GM12878 (cell line): ENCODE measurements at regions not wholly inside any gene's neighbourhood (a gene's known extent, or its start where the extent isn't known, plus 50 kb on each side); places are given as distances from the start of the nearest gene placed in this dataset.

Experiments
- ATAC-seq: fragments of 200-7000 bp; cut with Tn5 transposase; 3 replicates; pipeline ENCODE4 v1.9.1; 2020; ENCODE audit warnings: mild to moderate bottlenecking, moderate library complexity
- BruUV-seq: library from RNA; stranded (reverse); fragments of 400-500 nt; replicated peaks from 2 replicates; lab custom pipeline; 2021; lab: Mats Ljungman, UMichigan
- CTCF ChIA-PET: fragments of 300-600 bp; sonication (Branson Sonifier 250); formaldehyde crosslinking; extraction: SDS; loops from one replicate; lab custom pipeline; 2021; ENCODE audit warnings: inconsistent platforms; lab: Yijun Ruan, JAX
- POLR2A ChIA-PET: fragments of 350-600 bp; formaldehyde crosslinking; extraction: SDS; loops from one replicate; lab custom pipeline; 2021; ENCODE audit warnings: inconsistent platforms; lab: Charles Lee
- RAD21 ChIA-PET: fragments of 300-600 bp; sonication (Branson Sonifier 250); formaldehyde crosslinking; loops from one replicate; lab custom pipeline; 2023; ENCODE audit warnings: antibody characterized with exemption; ENCODE audit not compliant: unreplicated experiment; lab: Charles Lee
- SMC1A ChIA-PET: fragments of 300-600 bp; sonication (Branson Sonifier 250); formaldehyde crosslinking; loops from one replicate; lab custom pipeline; 2023; ENCODE audit not compliant: unreplicated experiment, uncharacterized antibody; lab: Charles Lee
- DNase-seq: peaks from one replicate; pipeline ENCODE4 v3.0.0-alpha.2; 2011; ENCODE audit warnings: low read depth, low spot score
- FAIRE-seq: peaks from 3 replicates; lab custom pipeline; 2011; peaks lifted over from hg19 to GRCh38; lab: Jason Lieb, UNC
- H2AFZ ChIP-seq: 2 replicates; pipeline ENCODE4 v1.6.0; 2011; ENCODE audit warnings: low read depth, low read length, control low read depth; ENCODE audit not compliant: control insufficient read depth
- H3K27ac ChIP-seq: 2 replicates; pipeline ENCODE4 v1.5.1; 2011; ENCODE audit warnings: control low read depth; ENCODE audit not compliant: control insufficient read depth, insufficient read depth
- H3K27me3 ChIP-seq, 2 experiments: replicated peaks in 1 of 2; 2 replicates each; pipeline versions ENCODE4 v1.6.0 to v1.6.1; 2011; ENCODE audit warnings: low read length in 1 of 2; ENCODE audit not compliant: control insufficient read depth in 2 of 2, insufficient read depth in 2 of 2
- H3K36me3 ChIP-seq, 2 experiments: 2 replicates each; pipeline ENCODE4 v1.5.1; 2011; ENCODE audit warnings: low read length in 1 of 2; ENCODE audit not compliant: control insufficient read depth in 2 of 2, insufficient read depth in 2 of 2
- H3K4me1 ChIP-seq: 2 replicates; pipeline ENCODE4 v1.6.1; 2011; ENCODE audit warnings: mild to moderate bottlenecking, low read length, moderate library complexity, mixed read lengths; ENCODE audit not compliant: control insufficient read depth, insufficient read depth
- H3K4me2 ChIP-seq: 2 replicates; pipeline ENCODE4 v1.6.0; 2011; ENCODE audit warnings: control low read depth; ENCODE audit not compliant: control insufficient read depth, insufficient read depth
- H3K4me3 ChIP-seq: fragments of 200-600 bp; sonication (generic); 2 replicates; pipeline ENCODE4 v1.5.1; 2016
- H3K79me2 ChIP-seq: 2 replicates; pipeline ENCODE4 v1.6.0; 2011; ENCODE audit warnings: low read length; ENCODE audit not compliant: control insufficient read depth, insufficient read depth
- H3K9ac ChIP-seq: 2 replicates; pipeline ENCODE4 v1.8.0; 2011; ENCODE audit warnings: low read length, control low read depth, mixed read lengths; ENCODE audit not compliant: control insufficient read depth, insufficient read depth
- H3K9me3 ChIP-seq: replicated peaks from 3 replicates; pipeline ENCODE4 v1.5.1; 2011; ENCODE audit warnings: mild to moderate bottlenecking, low read length; ENCODE audit not compliant: control insufficient read depth, insufficient read depth
- H4K20me1 ChIP-seq: 2 replicates; pipeline ENCODE4 v1.6.0; 2011; ENCODE audit not compliant: control insufficient read depth, insufficient read depth
- ASH2L ChIP-seq: fragments of 300-600, 200-600 bp; sonication (generic); IDR thresholded peaks from 2 replicates; pipeline ENCODE4 v1.6.1; 2017; ENCODE audit warnings: low read depth, mild to moderate bottlenecking, borderline replicate concordance
- IKZF1 ChIP-seq: fragments of 450-650 bp; conservative IDR thresholded peaks from 2 replicates; pipeline ENCODE4 v1.6.1; 2017; ENCODE audit warnings: antibody characterized with exemption, mild to moderate bottlenecking
- IKZF2 ChIP-seq, 2 experiments: fragments of 450-650 bp; IDR thresholded peaks; 2 replicates each; pipeline ENCODE4 v1.6.1; 2017; ENCODE audit warnings: mild to moderate bottlenecking in 2 of 2, moderate library complexity in 2 of 2
- MTA2 ChIP-seq: fragments of 450-650 bp; IDR thresholded peaks from 2 replicates; pipeline ENCODE4 v1.6.1; 2016; ENCODE audit warnings: low read depth, mild to moderate bottlenecking, moderate library complexity
- NFXL1 ChIP-seq: fragments of 450-650 bp; IDR thresholded peaks from 2 replicates; pipeline ENCODE4 v1.6.1; 2017; ENCODE audit warnings: antibody characterized with exemption, mild to moderate bottlenecking, borderline replicate concordance
- POU2F2 ChIP-seq: IDR thresholded peaks from 3 replicates; pipeline ENCODE4 v1.6.1; 2011; ENCODE audit warnings: low read depth, mild to moderate bottlenecking, low read length, borderline replicate concordance
- RB1 ChIP-seq: fragments of 450-650 bp; formaldehyde crosslinking; IDR thresholded peaks from 2 replicates; pipeline ENCODE4 v1.6.1; 2017; ENCODE audit warnings: mild to moderate bottlenecking, borderline replicate concordance
- RELA ChIP-seq: fragments of 450-650 bp; IDR thresholded peaks from 2 replicates; pipeline ENCODE4 v1.8.0; 2014; ENCODE audit warnings: borderline replicate concordance; ENCODE audit not compliant: partially characterized antibody
- SMARCA5 ChIP-seq: fragments of 450-650 bp; IDR thresholded peaks from 2 replicates; pipeline ENCODE4 v1.6.1; 2017; ENCODE audit warnings: mild to moderate bottlenecking
- TCF7 ChIP-seq: IDR thresholded peaks from 2 replicates; pipeline ENCODE4 v1.6.1; 2014; ENCODE audit warnings: antibody characterized with exemption, borderline replicate concordance
- YBX1 ChIP-seq: fragments of 450-650 bp; IDR thresholded peaks from 2 replicates; pipeline ENCODE4 v1.6.1; 2016; ENCODE audit warnings: antibody characterized with exemption
- ZNF207 ChIP-seq: fragments of 450-650 bp; IDR thresholded peaks from 2 replicates; pipeline ENCODE4 v1.6.1; 2014; ENCODE audit warnings: antibody characterized with exemption, mild to moderate bottlenecking, borderline replicate concordance
- ZNF24 ChIP-seq: fragments of 450-650 bp; IDR thresholded peaks from 2 replicates; pipeline ENCODE4 v1.6.1; 2017; ENCODE audit warnings: antibody characterized with exemption, mild to moderate bottlenecking
- ZNF622 ChIP-seq: fragments of 450-650 bp; IDR thresholded peaks from 2 replicates; pipeline ENCODE4 v1.6.1; 2017; ENCODE audit warnings: mild to moderate bottlenecking, inconsistent platforms
- ZZZ3 ChIP-seq: IDR thresholded peaks from 2 replicates; pipeline ENCODE4 v1.6.1; 2011; ENCODE audit warnings: low read depth; ENCODE audit not compliant: control insufficient read depth, insufficient read length
- WGBS: methylation state at CpG from one replicate; pipeline ENCODE4 v1.1.6; 2016; ENCODE audit warnings: low lambda C conversion rate; ENCODE audit not compliant: insufficient replicate concordance, insufficient coverage; ENCODE audit errors: missing lambda C conversion rate; 5-methylcytosine and 5-hydroxymethylcytosine counted together
- in situ Hi-C: fragments of 300-500 bp; cut with MboI; formaldehyde crosslinking; loops from 9 replicates; pipeline ENCODE4 v1.14.3; 2018; ENCODE audit warnings: mixed read lengths
- intact Hi-C: fragments of 100-400 bp; cut with micrococcal nuclease; formaldehyde crosslinking; loops from one replicate; pipeline ENCODE4 v1.14.2; 2022; ENCODE audit not compliant: unreplicated experiment
- TF ChIP-seq, protein P1 (sequence below): IDR thresholded peaks from 2 replicates; pipeline ENCODE4 v1.6.1; 2011; ENCODE audit warnings: borderline replicate concordance, low read depth, mild to moderate bottlenecking, moderate library complexity, mixed read lengths, low read length; ENCODE audit not compliant: insufficient read depth; ENCODE audit errors: extremely low read length
- TF ChIP-seq, protein P2 (sequence below): fragments of 450-650 bp; formaldehyde crosslinking; IDR thresholded peaks from 2 replicates; pipeline ENCODE4 v1.4.0; 2022; ENCODE audit warnings: mild to moderate bottlenecking, moderate library complexity

DNA sequence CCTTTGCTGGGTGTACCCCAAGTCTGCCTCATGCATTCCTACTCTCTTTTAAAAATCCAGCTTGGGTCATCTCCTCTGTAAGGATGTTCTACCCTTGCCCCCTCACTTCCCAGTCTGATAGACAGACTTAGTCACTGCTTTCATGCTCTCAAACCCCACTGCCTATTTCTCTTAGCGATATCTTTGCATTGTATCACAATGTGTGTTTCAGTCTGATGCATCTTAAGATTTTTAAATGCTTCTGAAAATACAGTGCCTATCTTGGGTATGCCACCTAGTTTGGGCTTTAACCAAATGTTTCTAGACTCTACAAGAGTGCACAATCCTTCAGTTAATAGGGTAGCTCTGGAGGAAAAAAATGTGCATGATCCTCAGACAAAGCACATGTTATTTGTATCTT is 97.8 kb downstream of the SNX18 start:
- Histone ChIP-seq H3K9me3 (no peaks in the 10 kb centered on the region; the same call in 2 of the 3 replicates), H3K4me1 (peaks cover under 1% of the 10 kb centered on the region), H3K27ac (no peak overlapping the region), H4K20me1 (no peaks in the 10 kb centered on the region), H3K36me3 (no peaks in the 10 kb centered on the region), H3K9ac (no peak overlapping the region), H3K4me2 (no peak overlapping the region), H2AFZ (no peak overlapping the region), H3K27me3 (0 out of 4 replicates have a peak, but pooled peaks cover 0 to 2% of the 10 kb centered on the region in 2 experiments), H3K79me2 (no peaks in the 10 kb centered on the region), H3K4me3 (no peak overlapping the region)
- WGBS, result 45% methylated on average over 1 of the region's 1 CpG
- no TSS peak for BruUV-seq
- POLR2A ChIA-PET, result no interaction called here
- intact Hi-C loops (no loop called here), in situ Hi-C loops (no loop called here)
- ATAC-seq (no peak), DNase-seq (no peak), FAIRE-seq (no peak)
- SMC1A ChIA-PET, result no interaction called here
- CTCF ChIA-PET, result no interaction called here
- RAD21 ChIA-PET, result no interaction called here
- TF ChIP-seq ZNF24 (no peak), SMARCA5 (no peak), RELA (no peak)
- TF ChIP-seq, protein P1, sequence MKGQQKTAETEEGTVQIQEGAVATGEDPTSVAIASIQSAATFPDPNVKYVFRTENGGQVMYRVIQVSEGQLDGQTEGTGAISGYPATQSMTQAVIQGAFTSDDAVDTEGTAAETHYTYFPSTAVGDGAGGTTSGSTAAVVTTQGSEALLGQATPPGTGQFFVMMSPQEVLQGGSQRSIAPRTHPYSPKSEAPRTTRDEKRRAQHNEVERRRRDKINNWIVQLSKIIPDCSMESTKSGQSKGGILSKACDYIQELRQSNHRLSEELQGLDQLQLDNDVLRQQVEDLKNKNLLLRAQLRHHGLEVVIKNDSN, result no peak

DNA sequence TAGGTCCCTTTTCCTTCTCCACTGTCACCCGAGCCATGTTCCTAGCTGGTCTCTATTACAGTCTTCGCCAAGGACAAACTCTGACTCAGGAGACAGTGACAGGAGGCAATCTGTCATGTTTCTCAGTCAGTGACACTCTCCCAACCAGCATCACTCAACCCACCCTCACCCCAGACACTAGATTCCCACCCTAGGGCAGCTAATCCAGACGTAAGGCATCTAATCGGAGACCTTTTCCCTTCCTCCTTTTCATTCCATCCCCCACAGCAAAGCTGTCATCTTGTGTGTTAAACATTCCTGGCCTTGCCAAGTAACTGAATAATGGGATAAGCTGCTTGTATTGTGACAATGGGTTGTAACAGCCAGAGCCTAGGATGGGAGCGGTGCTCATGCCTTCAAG is 95.2 kb downstream of the SNX18 start:
- ChIA-PET SMC1A (interaction anchor here (1.0 kb wide), 1 partner anchor 25 kb away, joined by 3 read pairs; no protein-coding TSS in a partner anchor), CTCF (no interaction called here), RAD21 (no interaction called here), POLR2A (no interaction called here)
- Histone ChIP-seq H3K9me3 (peaks cover 7% of the 10 kb centered on the region; the same call in 2 of the 3 replicates), H3K4me1 (peaks cover 6% of the 10 kb centered on the region), H3K79me2 (no peaks in the 10 kb centered on the region), H4K20me1 (no peaks in the 10 kb centered on the region), H3K27me3 (0 out of 4 replicates have a peak, but pooled peaks cover 0 to 2% of the 10 kb centered on the region in 2 experiments), H3K4me3 (no peak overlapping the region), H3K4me2 (no peak overlapping the region), H2AFZ (no peak overlapping the region), H3K27ac (no peak overlapping the region), H3K36me3 (no peaks in the 10 kb centered on the region), H3K9ac (no peak overlapping the region)
- ATAC-seq (no peak), DNase-seq (no peak), FAIRE-seq (no peak)
- intact Hi-C loops, result no loop called here
- BruUV-seq, result no TSS peak
- in situ Hi-C loops, result no loop called here
- 52% methylated on average over 5 of the region's 5 CpGs for WGBS
- TF ChIP-seq ASH2L, result no peak
- TF ChIP-seq NFXL1, result no peak
- TF ChIP-seq MTA2, result no peak
- TF ChIP-seq, protein P2, sequence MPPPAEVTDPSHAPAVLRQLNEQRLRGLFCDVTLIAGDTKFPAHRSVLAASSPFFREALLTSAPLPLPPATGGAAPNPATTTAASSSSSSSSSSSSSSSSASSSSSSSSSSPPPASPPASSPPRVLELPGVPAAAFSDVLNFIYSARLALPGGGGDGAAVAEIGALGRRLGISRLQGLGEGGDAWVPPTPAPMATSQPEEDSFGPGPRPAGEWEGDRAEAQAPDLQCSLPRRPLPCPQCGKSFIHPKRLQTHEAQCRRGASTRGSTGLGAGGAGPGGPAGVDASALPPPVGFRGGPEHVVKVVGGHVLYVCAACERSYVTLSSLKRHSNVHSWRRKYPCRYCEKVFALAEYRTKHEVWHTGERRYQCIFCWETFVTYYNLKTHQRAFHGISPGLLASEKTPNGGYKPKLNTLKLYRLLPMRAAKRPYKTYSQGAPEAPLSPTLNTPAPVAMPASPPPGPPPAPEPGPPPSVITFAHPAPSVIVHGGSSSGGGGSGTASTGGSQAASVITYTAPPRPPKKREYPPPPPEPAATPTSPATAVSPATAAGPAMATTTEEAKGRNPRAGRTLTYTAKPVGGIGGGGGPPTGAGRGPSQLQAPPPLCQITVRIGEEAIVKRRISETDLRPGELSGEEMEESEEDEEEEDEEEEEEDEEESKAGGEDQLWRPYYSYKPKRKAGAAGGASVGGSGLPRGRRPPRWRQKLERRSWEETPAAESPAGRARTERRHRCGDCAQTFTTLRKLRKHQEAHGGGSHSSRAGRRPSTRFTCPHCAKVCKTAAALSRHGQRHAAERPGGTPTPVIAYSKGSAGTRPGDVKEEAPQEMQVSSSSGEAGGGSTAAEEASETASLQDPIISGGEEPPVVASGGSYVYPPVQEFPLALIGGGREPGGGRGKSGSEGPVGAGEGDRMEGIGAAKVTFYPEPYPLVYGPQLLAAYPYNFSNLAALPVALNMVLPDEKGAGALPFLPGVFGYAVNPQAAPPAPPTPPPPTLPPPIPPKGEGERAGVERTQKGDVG (CRISPR knock-in tag), result no peak
- TF ChIP-seq RB1, result no peak
- no peak for TF ChIP-seq IKZF1
- TF ChIP-seq ZNF622, result no peak
- TF ChIP-seq ZZZ3, result no peak
- no peak for TF ChIP-seq ZNF207
- no peak for TF ChIP-seq IKZF2 (IDR thresholded peaks at IDR 0.05)
- no peak for TF ChIP-seq YBX1
- no peak for TF ChIP-seq POU2F2
- no peak for TF ChIP-seq ZNF24
- no peak for TF ChIP-seq TCF7
